Esophagus squamous epithelium (tissue), 4 donors: ENCODE measurements at regions not wholly inside any gene's neighbourhood (a gene's known extent, or its start where the extent isn't known, plus 50 kb on each side); places are given as distances from the start of the nearest gene placed in this dataset.

ENCODE experiments used
- POLR2A ChIP-seq, 4 donors: fragments of 450-650 bp; IDR thresholded peaks; one replicate each; pipeline ENCODE4 v1.6.1; 2017; ENCODE audit warnings: antibody characterized with exemption in 4 of 4, mild to moderate bottlenecking in 4 of 4, moderate library complexity in 3 of 4
- TF ChIP-seq, protein P1 (sequence below), 6 experiments: fragments of 450-650 bp in 4 of 6; fragments of 200-600 bp in 2 of 6; sonication (generic) in 2 of 6; IDR thresholded peaks; one replicate each; pipeline ENCODE4 v1.5.1; 2016 to 2019; ENCODE audit warnings: antibody characterized with exemption in 6 of 6, mild to moderate bottlenecking in 4 of 6, moderate library complexity in 4 of 6

DNA sequence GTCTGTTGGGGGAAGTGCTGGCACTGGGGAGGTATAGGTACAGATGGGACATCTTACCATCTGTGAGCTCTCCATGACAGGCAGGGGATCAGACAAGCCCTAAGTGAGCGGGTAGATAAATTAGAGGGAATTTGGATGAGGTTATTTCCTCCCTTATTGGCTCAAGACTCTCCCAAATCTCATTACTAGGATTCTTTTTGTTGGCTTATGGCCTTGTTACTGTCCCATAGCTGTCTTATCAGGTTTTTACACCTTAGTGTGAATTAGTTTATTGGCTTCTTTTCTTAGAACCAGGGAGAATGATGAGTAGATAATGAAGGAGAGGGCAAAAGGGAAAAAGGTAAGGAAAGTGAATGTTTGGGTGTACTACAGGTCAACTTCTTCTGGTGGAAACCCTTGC lies 191.1 kb upstream of the PRICKLE1 start:
- TF ChIP-seq, protein P1, sequence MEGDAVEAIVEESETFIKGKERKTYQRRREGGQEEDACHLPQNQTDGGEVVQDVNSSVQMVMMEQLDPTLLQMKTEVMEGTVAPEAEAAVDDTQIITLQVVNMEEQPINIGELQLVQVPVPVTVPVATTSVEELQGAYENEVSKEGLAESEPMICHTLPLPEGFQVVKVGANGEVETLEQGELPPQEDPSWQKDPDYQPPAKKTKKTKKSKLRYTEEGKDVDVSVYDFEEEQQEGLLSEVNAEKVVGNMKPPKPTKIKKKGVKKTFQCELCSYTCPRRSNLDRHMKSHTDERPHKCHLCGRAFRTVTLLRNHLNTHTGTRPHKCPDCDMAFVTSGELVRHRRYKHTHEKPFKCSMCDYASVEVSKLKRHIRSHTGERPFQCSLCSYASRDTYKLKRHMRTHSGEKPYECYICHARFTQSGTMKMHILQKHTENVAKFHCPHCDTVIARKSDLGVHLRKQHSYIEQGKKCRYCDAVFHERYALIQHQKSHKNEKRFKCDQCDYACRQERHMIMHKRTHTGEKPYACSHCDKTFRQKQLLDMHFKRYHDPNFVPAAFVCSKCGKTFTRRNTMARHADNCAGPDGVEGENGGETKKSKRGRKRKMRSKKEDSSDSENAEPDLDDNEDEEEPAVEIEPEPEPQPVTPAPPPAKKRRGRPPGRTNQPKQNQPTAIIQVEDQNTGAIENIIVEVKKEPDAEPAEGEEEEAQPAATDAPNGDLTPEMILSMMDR (IDR thresholded peaks at IDR 0.05), result no peak
- TF ChIP-seq POLR2A (IDR thresholded peaks at IDR 0.05), result no peak
